ENCODE measurements at regions not wholly inside any gene's neighbourhood (a gene's known extent, or its start where the extent isn't known, plus 50 kb on each side); places are given as distances from the start of the nearest gene placed in this dataset.

- Mint-ChIP-seq H3K27me3 (ENCODE audit: low read depth) (no peaks in the 10 kb centered on the region), H3K4me1 (no peaks in the 10 kb centered on the region), H3K9me3 (no peaks in the 10 kb centered on the region), H3K36me3 (no peaks in the 10 kb centered on the region), H3K4me3 (no peak overlapping the region), H3K27ac (no peak overlapping the region)
- TF ChIP-seq, protein P1, sequence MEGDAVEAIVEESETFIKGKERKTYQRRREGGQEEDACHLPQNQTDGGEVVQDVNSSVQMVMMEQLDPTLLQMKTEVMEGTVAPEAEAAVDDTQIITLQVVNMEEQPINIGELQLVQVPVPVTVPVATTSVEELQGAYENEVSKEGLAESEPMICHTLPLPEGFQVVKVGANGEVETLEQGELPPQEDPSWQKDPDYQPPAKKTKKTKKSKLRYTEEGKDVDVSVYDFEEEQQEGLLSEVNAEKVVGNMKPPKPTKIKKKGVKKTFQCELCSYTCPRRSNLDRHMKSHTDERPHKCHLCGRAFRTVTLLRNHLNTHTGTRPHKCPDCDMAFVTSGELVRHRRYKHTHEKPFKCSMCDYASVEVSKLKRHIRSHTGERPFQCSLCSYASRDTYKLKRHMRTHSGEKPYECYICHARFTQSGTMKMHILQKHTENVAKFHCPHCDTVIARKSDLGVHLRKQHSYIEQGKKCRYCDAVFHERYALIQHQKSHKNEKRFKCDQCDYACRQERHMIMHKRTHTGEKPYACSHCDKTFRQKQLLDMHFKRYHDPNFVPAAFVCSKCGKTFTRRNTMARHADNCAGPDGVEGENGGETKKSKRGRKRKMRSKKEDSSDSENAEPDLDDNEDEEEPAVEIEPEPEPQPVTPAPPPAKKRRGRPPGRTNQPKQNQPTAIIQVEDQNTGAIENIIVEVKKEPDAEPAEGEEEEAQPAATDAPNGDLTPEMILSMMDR (IDR thresholded peaks at IDR 0.05; ENCODE audit: unreplicated experiment) = no peak
- no peak for DNase-seq (ENCODE audit: low spot score in 2 of 2, unreplicated experiment in 2 of 2)
Observed at GRCh38 chr5:101278011-101278687, 375.1 kb upstream of the ST8SIA4 start.

GRCh38 chr5:101271945-101272344 lies 368.9 kb upstream of the ST8SIA4 start:
- Mint-ChIP-seq H3K9me3 (no peaks in the 10 kb centered on the region), H3K36me3 (no peaks in the 10 kb centered on the region), H3K27me3 (ENCODE audit: low read depth) (peaks cover 7% of the 10 kb centered on the region), H3K4me3 (no peak overlapping the region), H3K27ac (no peak overlapping the region), H3K4me1 (no peaks in the 10 kb centered on the region)
- DNase-seq (ENCODE audit: low spot score in 2 of 2, unreplicated experiment in 2 of 2) = no peak
- TF ChIP-seq, protein P1 (IDR thresholded peaks at IDR 0.05; ENCODE audit: unreplicated experiment) = no peak

DNA sequence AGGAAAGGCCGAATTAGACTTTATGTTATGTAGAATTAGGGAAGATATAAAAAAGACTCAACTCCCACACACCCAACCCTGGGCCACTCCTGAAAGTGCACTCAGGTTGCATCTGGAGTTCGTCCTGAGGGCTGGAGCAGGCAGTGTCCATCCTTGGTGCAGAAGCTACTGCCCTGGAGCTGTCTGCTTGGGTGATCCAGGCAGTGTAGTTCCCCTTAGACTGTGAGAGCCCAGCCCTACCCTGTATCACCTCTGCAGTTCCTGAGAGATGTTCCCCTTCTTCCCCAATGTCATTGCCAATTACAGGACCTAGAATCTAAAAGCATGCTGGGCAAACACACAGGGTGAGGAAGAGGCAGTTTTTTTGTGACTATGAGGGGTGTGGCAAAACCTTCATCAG lies 368.3 kb upstream of the ST8SIA4 start:
- Mint-ChIP-seq H3K27me3 (ENCODE audit: low read depth) (peaks cover 8% of the 10 kb centered on the region), H3K4me1 (no peaks in the 10 kb centered on the region), H3K27ac (no peak overlapping the region), H3K4me3 (no peak overlapping the region), H3K36me3 (no peaks in the 10 kb centered on the region), H3K9me3 (no peaks in the 10 kb centered on the region)
- TF ChIP-seq, protein P1 (IDR thresholded peaks at IDR 0.05; ENCODE audit: unreplicated experiment) = no peak
- no peak for DNase-seq (ENCODE audit: low spot score in 2 of 2, unreplicated experiment in 2 of 2)

- no peak for DNase-seq (ENCODE audit: low spot score in 2 of 2, unreplicated experiment in 2 of 2)
- no peaks in the 10 kb centered on the region for H3K4me1 Mint-ChIP-seq
- peaks cover 2% of the 10 kb centered on the region for H3K27me3 Mint-ChIP-seq (ENCODE audit: low read depth)
- H3K9me3 Mint-ChIP-seq = peaks cover 31% of the 10 kb centered on the region
- TF ChIP-seq, protein P1 (IDR thresholded peaks at IDR 0.05; ENCODE audit: unreplicated experiment) = no peak
- no peak overlapping the region for H3K27ac Mint-ChIP-seq
- no peaks in the 10 kb centered on the region for H3K36me3 Mint-ChIP-seq
- H3K4me3 Mint-ChIP-seq = no peak overlapping the region
Observed at GRCh38 chr5:101260857-101261256, 357.8 kb upstream of the ST8SIA4 start.

DNA sequence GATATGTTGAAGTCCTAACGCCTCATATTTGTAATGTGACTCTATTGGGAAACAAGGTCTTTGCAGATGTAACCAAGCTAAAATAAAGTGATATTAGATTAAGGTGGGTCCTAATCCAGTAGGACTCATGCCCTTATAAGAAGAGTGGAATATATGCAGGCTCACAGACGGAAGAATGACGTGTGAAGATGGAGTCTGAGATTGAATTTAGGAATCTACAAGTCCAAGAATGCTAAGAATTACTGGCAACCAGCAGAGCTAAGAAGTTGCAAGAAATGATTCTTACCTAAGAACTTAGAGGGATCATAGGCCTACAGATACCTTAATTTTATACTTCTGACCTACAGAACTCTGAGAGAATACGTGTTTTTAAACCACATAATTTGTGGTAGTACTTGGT lies 350.0 kb upstream of the ST8SIA4 start:
- Mint-ChIP-seq H3K4me3 (no peak overlapping the region), H3K9me3 (peaks cover 9% of the 10 kb centered on the region), H3K36me3 (no peaks in the 10 kb centered on the region), H3K27me3 (ENCODE audit: low read depth) (peaks cover 2% of the 10 kb centered on the region), H3K4me1 (no peaks in the 10 kb centered on the region), H3K27ac (no peak overlapping the region)
- TF ChIP-seq, protein P1 (IDR thresholded peaks at IDR 0.05; ENCODE audit: unreplicated experiment) = no peak
- DNase-seq (ENCODE audit: low spot score in 2 of 2, unreplicated experiment in 2 of 2) = no peak

DNA sequence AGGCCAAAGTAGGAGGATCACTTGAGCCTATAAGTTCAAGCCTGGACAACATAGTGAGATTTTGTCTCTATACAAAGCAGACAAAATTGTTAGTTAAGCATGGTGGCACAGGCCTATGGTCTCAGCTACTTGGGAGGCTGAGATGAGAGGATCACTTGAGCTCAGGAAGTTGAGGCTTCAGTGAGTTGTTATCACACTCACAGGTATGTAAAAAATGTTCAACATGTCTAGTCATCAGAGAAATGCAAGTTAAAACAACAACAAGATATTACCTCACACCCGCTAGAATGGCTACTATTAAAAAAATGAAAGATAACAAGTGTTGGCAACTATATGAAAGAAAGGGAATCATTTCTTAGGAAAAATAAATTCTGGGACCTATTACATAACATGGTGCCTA lies 341.5 kb upstream of the ST8SIA4 start:
- no peak overlapping the region for H3K4me3 Mint-ChIP-seq
- no peaks in the 10 kb centered on the region for H3K4me1 Mint-ChIP-seq
- no peaks in the 10 kb centered on the region for H3K36me3 Mint-ChIP-seq
- H3K27ac Mint-ChIP-seq = no peak overlapping the region
- no peak for DNase-seq (ENCODE audit: low spot score in 2 of 2, unreplicated experiment in 2 of 2)
- TF ChIP-seq, protein P1 (IDR thresholded peaks at IDR 0.05; ENCODE audit: unreplicated experiment) = no peak
- peaks cover 2% of the 10 kb centered on the region for H3K27me3 Mint-ChIP-seq (ENCODE audit: low read depth)
- H3K9me3 Mint-ChIP-seq = peaks cover 32% of the 10 kb centered on the region

Measured in mesothelial cell of epicardium (in vitro differentiated cells).